ENCODE measurements at regions not wholly inside any gene's neighbourhood (a gene's known extent, or its start where the extent isn't known, plus 50 kb on each side); places are given as distances from the start of the nearest gene placed in this dataset.

- ATAC-seq, result no peak
These were observed 86.3 kb downstream of the NUS1 start for GRCh38 chr6:117761610-117762009.

GRCh38 chr6:117771403-117771802, 96.1 kb downstream of the NUS1 start:
- POLR2A ChIA-PET, result no interaction called here
- H3K9me3 Mint-ChIP-seq, result peaks cover 8% of the 10 kb centered on the region
- no peaks in the 10 kb centered on the region for H3K36me3 Mint-ChIP-seq
- CTCF ChIA-PET, result no interaction called here
- no peak overlapping the region for H3K4me3 Mint-ChIP-seq
- H3K27me3 Mint-ChIP-seq (ENCODE audit: low read depth), result 0 out of 2 replicates have a peak, but pooled peaks cover 3% of the 10 kb centered on the region
- no peak overlapping the region for H3K27ac Mint-ChIP-seq
- DNase-seq (ENCODE audit: low spot score), result no peak
- TF ChIP-seq ZNF281 (CRISPR knock-in tag; IDR thresholded peaks at IDR 0.05) (no peak), ZNF232 (CRISPR knock-in tag; IDR thresholded peaks at IDR 0.05) (no peak), TP53 (CRISPR knock-in tag; IDR thresholded peaks at IDR 0.05) (no peak), RELA (CRISPR knock-in tag; IDR thresholded peaks at IDR 0.05; ENCODE audit: borderline replicate concordance) (no peak), FOXJ3 (CRISPR knock-in tag; IDR thresholded peaks at IDR 0.05; ENCODE audit: borderline replicate concordance) (no peak), ELF4 (CRISPR knock-in tag; IDR thresholded peaks at IDR 0.05; ENCODE audit: low read depth) (no peak), KAT7 (CRISPR knock-in tag; IDR thresholded peaks at IDR 0.05; ENCODE audit: borderline replicate concordance) (no peak), ZNF512 (CRISPR knock-in tag; IDR thresholded peaks at IDR 0.05; ENCODE audit: borderline replicate concordance) (no peak)
- H3K4me1 Mint-ChIP-seq, result peaks cover 6% of the 10 kb centered on the region
- ATAC-seq, result no peak

More at GRCh38 chr6:117761610-117762009, 86.3 kb downstream of the NUS1 start:
- peaks cover 4% of the 10 kb centered on the region; the same call in 1 of the 2 replicates for H3K27me3 Mint-ChIP-seq (ENCODE audit: low read depth)
- H3K27ac Mint-ChIP-seq, result no peak overlapping the region
- no peak for DNase-seq (ENCODE audit: low spot score)
- TF ChIP-seq HMGA2 (CRISPR knock-in tag; IDR thresholded peaks at IDR 0.05) (no peak), ATF2 (CRISPR knock-in tag; IDR thresholded peaks at IDR 0.05; ENCODE audit: borderline replicate concordance, low read depth) (no peak), CDX4 (CRISPR knock-in tag; IDR thresholded peaks at IDR 0.05; ENCODE audit: borderline replicate concordance) (no peak), PRRX2 (CRISPR knock-in tag; IDR thresholded peaks at IDR 0.05) (no peak), ZNF416 (CRISPR knock-in tag; IDR thresholded peaks at IDR 0.05) (no peak)
- peaks cover 3% of the 10 kb centered on the region; the same call in 1 of the 2 replicates for H3K36me3 Mint-ChIP-seq
- ChIA-PET CTCF (interaction anchor here (1.2 kb wide), 1 partner anchor 15 kb away, joined by 3 read pairs; no protein-coding TSS in a partner anchor), POLR2A (no interaction called here)
- H3K9me3 Mint-ChIP-seq, result peaks cover 36% of the 10 kb centered on the region
- H3K4me3 Mint-ChIP-seq, result no peak overlapping the region
- H3K4me1 Mint-ChIP-seq, result no peaks in the 10 kb centered on the region

- no peak overlapping the region for H3K27ac Mint-ChIP-seq
These were observed 101.2 kb downstream of the NUS1 start for GRCh38 chr6:117776441-117776840.

More at GRCh38 chr6:117776441-117776840, 101.2 kb downstream of the NUS1 start:
- Mint-ChIP-seq H3K27me3 (ENCODE audit: low read depth) (0 out of 2 replicates have a peak, but pooled peaks cover 3% of the 10 kb centered on the region), H3K36me3 (no peaks in the 10 kb centered on the region), H3K4me1 (peaks cover 22% of the 10 kb centered on the region), H3K9me3 (no peaks in the 10 kb centered on the region), H3K4me3 (no peak overlapping the region)
- DNase-seq (ENCODE audit: low spot score) (no peak), ATAC-seq (peak; percentile 94)
- ChIA-PET CTCF (interaction anchor here (0.6 to 2.2 kb wide), 21 partner anchors 11 to 409 kb away, joined by 3 to 16 read pairs (median 3); partner anchors contain the start of gene GOPC), POLR2A (interaction anchor here (0.6 kb wide), 2 partner anchors 93 to 337 kb away, joined by 3 read pairs; no protein-coding TSS in a partner anchor)
- TF ChIP-seq ATF3 (CRISPR knock-in tag; conservative IDR thresholded peaks at IDR 0.05) (no peak), NR3C1 (CRISPR knock-in tag; conservative IDR thresholded peaks at IDR 0.05; ENCODE audit: low read depth) (no peak), TEAD4 (CRISPR knock-in tag; IDR thresholded peaks at IDR 0.05) (no peak)
